NCI-H226 (cell line): ENCODE measurements at regions not wholly inside any gene's neighbourhood (a gene's known extent, or its start where the extent isn't known, plus 50 kb on each side); places are given as distances from the start of the nearest gene placed in this dataset.
"Not testable (repeated sequence)": the region's sequence is repeated elsewhere in the genome, so short reads cannot be mapped to it uniquely, and the experiment has no call there.

ENCODE experiments used
- DNase-seq: peaks from one replicate; pipeline ENCODE4 v3.0.0-alpha.2; 2015

DNA sequence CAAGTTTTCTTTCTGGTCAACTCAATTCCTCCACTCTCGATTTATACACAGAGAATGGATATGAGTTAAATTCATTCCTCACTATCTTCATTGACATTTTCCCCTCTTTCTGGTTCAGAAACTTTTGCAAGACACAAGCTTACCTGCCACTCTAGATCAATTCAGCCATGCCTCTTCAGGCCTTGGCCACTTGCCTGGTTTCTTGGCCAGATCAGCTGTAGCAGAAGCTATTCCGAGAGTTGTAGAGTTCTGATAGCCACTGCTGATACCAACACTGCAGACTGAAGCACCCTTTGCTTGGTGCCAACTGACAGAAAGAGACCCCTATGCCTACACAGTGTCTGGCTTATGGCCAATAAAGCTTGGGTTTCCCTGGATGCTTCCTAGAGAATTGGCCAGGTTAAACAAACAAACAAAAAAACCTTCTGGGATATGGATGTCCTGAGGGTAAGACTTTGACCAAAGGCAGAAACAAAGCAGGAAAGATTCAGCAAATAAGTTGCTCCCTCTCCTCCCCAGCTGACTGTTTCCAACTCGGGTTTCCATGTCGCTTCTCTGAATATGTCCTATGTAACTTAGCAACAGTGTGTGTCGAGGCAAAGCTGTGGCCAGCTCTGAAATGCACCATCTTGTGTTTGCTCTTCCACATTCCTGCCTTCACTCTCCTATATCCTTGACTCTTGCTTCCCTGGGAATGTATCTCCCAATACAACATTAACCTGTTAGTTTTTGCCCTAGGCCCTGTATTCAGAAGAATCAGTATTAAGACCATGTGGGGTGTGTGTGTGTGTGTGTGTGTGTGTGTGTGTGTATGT, 521.6 kb downstream of the EPHA3 start:
- no peak for DNase-seq

DNA sequence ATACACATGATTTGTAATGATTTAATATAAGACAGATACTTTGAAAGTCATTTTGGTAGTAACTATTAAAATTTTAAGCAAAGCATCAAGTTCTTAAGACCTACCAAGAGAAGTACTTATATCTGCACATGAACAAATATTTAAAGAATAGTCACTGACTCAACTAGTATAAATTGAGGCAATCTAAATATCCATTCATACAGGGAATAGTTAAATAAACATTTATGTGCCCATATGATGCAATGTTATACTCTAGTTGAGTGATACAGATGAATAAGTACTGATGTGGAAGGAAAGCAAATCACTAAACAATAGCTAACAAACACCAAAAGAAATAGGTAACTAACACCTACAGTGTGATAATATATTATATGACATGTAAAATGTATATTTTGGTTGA, 527.7 kb downstream of the EPHA3 start:
- DNase-seq = no peak

DNA sequence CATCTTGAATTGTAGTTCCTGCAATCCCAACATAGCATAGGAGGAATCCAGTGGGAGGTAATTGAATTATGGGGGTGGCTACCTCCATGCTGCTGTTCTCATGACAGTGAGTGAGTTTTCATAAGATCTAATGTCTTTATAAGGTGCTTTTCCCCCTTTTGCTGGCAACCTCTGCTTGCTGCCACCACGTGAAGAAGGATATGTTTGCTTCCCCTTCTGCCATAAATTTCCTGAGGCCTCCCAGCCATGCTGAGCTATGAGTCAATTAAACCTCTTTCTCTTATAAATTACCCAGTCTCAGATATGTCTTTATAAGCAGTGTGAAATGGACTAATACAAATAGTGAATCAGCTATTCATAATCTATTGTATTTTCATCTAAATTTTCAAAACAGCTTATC, 537.3 kb downstream of the EPHA3 start:
- DNase-seq = no peak

DNA sequence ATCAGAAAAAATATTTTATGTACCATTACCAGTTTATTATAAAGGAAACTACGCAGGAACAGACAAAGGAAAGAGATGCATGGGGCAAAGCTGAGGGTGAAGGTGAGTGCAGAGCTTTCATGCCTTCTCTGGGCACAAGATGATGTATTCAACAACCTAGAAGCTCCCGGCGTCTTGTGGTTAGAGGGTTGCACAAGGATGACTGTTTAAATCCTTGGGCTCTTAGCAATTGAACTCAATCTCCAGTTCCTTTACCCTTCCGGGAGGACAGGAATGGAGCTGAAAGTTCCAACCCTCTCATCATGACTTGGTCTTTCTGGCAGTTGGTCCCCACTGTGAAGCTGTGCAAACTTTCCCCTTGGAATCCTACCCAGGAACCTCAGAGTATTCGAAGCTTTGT, 542.0 kb downstream of the EPHA3 start:
- no peak for DNase-seq

DNA sequence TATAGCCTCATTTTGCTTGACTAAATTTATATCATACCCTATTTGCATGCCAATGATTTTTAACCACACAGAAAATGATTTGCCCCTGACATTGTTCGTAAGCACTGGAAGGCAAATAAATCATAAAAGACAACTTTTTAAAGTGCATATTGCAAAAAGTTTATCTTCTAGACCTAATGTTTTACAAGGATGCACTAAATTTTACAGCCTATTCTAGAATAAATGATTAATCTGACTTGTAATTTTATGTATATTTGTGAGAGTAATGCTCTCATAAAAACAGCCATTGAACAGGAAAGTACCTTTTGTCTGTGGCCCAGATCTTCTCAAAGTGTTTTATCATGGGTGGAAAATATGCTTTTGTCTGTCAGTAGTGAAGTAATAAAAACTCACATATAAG, 546.6 kb downstream of the EPHA3 start:
- DNase-seq = no peak

DNA sequence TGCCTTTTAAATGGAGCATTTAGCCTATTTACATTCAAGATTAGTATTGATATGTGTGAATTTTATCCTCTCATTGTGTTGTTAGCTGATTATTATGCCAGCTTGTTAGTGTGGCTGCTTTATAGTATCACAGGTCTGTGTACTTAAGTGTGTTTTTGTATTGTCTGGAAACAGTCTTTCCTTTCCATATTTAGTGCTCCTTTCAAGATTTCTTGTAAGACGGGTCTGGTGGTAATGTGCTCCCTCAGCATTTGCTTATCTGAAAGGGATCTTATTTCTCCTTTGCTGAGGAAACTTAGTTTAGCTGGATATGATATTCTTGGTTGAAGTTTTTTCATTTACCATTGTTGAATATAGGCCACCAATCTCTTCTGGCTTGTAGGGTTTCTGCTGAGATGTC, 549.0 kb downstream of the EPHA3 start:
- no peak for DNase-seq

DNA sequence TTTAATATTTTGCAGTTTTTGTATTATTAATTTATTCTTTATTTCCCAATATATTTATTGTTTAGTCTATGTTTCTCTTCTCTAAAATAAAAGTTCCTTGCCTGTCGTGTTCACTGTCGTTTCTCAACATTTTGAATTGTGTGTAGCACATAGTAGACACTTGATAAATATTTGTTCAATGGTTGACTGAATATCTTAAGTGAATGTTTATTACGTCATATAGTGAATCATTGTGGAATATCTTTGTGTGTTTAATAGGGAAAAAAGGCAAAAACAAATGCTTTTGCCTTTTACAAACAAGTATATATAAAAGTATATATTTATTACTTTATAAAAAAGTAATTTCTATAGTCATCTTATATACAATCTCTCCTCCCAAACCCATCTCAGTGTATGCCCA, 572.3 kb downstream of the EPHA3 start:
- no peak for DNase-seq

DNA sequence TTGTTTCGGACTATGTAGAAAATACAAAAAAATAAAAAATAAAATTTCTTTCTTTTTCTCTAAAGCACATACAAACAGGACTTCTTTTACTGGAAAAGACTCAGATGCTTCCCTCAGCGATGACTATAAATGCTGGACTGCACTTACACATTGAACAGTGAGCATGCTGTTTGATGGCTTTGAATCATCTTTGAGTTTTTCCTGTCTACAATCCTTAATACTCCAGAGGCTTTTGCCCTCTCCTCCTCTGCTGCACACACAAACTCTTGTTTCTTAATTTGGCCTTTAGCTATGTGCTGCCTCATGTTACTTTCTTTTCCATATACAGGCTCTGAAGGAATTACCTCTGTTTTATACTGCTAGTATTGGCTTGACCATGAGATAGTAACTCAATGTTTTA, 575.1 kb downstream of the EPHA3 start:
- DNase-seq = no peak

DNA sequence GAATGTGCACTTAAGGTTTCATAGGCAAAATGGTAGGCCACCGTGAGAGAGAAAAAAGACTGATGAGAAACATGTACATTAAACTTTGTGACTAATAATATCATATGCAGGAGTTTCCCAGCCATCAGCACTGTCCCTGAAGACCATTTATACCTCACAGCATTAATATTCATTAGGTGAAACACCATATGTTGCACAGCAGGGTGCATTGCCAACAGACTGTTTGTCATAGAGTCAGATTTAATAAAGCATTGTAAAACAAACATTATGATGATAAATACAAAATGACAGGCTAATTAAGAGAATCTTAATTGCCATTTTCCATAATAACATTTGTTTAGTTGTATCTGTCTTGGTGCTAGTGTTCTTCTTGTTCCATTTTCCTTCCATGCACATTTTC, 578.3 kb downstream of the EPHA3 start:
- DNase-seq = no peak

DNA sequence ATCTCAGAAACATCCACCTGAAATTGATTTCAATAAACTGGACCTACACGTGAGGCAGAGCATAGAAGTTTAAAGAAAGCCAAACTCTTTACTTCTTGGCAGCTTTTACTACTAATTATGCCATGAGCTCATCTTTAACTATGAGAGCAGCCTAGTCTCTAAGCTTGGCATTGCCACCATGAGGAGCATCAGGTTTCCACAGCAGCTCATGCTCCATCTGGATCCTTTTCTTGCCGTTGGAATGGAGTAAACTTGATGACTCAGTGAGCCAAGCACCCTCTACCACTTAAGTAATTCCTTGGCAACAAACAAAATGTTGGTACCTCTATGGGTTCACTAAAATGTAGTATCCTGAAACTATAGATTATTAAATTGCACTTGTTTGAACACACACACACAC, 583.2 kb downstream of the EPHA3 start:
- peak; percentile 65 for DNase-seq

DNA sequence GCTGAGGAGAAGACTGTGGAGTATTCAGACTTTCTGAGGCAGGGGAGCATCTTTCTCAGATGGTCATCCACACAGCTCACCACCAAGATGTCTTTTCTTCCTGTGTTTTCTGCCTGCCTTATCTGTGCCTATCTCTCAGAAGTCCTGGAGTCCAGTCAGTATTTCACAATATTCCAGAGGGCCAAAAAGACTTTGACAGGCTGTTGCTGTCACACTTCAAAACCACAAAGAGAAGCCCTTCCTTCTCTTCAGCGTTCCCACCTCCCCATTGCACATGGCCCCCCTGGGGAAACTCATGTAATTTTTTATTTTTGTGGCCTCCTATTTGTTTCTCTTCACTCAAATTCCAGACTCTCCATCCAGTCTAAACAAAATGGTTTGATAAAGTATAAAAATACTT, 585.2 kb downstream of the EPHA3 start:
- DNase-seq = no peak

DNA sequence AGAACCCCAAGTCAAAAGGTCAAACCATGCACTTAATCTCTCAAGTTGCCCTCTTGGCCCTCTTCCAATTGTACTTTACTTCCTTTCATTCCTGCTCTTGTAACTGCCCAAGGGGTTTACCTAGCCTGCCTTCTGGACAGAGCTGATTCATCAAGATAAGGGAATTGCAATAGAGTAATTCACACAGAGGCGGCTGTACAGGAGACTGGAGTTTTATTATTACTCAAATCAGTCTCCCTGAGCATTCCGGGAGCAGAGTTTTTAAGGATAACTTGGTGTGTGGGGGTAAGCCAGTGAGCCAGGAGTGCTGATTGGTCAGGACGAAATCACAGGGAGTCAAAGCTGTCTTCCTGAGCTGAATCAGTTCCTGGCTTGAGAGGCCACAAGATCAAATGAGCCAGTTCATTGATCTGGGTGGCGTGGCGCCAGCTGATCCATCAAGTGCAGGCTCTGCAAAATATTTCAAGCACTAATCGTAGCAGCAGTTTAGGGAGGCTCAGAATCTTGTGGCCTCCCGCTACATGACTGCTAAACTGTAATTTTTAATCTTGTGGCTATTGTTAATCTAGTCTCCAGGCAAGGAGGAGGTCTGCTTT, 590.0 kb downstream of the EPHA3 start:
- peak; percentile 73 for DNase-seq

DNA sequence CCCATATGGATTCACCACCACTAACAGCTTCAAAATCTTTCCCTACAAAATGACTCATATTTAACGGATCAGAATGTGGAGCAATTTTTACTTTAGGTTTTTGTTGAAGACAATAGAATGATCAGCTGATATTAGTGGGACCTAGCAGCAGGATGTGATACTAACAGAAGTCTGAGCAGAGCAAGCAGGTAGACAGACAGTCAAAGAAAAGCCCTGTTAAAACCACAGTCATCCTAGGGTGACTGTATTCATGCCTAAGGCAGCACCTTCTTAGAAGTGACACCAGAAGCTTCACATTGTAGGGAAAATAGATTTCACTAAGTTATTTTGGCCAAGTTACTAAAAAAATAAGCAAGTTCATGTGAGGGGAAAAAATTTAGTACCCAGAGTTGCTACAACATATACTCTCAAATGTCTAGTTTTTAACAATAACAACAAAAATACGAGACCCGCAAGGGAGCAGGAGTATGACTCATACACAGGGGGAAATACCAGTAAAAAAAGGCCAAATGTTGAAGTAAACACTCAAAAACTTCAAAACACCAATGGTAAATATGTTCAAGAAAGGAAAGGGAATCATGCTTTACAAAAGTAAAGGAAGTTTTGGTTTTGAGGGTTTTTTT, 590.9 kb downstream of the EPHA3 start:
- DNase-seq = no peak

DNA sequence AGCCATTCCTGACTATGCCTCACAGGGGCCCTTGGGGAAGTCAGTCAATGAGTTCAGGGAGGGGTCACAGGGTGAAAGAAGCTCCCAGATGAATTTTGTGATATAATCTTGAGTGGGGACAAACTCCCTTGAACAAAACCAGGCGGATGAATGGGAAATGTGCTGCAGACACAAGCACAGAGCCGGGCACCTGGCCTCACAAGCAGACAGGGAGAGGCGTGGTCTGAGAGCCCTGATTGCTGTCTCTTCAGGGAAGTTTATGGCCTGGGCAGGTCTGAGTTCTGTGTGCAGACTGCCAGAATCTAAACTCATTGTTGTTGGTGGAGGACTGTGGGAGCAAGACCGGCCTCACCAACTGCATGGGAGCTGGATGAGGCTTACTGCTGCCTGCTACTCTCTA, 591.8 kb downstream of the EPHA3 start:
- DNase-seq = no peak

DNA sequence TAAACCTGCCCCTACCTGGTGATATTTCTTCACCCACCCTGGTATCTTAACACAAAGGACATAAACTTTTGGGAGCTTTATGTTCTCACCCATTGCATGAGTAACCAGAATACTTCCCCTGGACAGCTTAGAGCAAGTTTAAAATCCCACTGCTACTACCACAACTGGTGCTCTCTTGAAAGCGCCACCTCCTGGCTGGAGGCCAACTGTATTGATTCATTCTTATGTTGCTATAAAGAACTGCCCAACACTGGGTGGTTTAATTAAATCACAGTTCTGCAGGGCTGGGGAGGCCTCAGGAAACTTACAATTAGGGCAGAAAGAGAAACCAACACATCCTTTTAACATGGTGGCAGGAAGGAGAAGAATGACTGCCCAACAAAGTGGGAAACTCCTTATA, 592.4 kb downstream of the EPHA3 start:
- DNase-seq = no peak

DNA sequence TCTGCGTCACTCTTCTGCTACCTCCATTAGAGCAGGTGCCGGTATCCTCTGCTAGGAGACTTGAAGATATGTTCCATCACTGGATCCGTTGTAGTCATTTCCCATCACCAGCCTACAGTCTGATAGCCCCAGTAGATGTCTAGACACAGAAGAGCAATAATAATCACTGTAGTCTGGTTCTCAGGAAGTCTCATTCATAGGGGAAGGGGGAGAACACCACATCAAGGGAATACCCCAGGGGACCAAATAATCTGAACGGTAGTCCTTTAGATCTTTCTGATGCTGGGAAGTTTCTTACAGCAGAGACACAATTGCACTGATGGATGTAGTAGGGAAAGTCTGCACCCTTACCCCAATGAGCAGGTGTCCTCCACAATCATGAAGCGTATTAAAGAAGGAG, 595.0 kb downstream of the EPHA3 start:
- no peak for DNase-seq

DNA sequence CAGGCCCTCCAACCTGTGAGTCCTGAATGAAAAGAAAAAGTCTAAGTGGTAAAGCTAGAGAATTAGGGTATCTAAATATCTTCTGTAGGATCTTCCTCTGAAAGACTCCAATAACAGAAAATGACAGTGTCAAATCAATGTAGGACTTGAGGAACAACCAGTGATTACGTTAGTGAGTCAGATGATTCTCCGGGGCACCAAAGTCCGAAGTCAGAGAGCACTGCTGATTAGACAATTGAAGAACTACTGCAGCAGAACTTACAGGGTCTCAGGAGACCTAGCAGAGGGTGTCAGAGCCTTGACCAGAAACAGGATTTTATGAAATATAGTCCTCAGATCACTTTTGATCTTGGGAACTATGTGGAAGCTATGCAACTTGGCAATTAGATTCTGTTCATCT, 605.8 kb downstream of the EPHA3 start:
- no peak for DNase-seq

DNA sequence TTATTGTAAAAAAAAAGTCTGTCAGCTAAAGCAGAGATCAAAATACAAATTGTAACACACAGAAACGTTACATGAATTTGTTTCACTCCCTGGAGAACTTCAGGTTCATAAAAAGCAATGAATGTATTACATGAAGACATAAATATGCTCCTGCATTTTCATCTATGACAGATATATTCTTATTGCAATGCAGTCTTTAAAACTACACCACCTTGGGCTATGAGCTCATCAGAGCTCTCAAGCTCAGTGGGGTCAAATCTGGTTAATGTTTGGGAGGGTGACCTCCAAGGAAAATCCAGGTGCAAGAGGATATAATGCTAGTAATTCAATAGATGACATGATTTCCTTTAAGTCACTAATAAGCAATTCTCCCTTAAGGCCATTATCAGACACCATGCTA, 606.8 kb downstream of the EPHA3 start:
- no peak for DNase-seq

DNA sequence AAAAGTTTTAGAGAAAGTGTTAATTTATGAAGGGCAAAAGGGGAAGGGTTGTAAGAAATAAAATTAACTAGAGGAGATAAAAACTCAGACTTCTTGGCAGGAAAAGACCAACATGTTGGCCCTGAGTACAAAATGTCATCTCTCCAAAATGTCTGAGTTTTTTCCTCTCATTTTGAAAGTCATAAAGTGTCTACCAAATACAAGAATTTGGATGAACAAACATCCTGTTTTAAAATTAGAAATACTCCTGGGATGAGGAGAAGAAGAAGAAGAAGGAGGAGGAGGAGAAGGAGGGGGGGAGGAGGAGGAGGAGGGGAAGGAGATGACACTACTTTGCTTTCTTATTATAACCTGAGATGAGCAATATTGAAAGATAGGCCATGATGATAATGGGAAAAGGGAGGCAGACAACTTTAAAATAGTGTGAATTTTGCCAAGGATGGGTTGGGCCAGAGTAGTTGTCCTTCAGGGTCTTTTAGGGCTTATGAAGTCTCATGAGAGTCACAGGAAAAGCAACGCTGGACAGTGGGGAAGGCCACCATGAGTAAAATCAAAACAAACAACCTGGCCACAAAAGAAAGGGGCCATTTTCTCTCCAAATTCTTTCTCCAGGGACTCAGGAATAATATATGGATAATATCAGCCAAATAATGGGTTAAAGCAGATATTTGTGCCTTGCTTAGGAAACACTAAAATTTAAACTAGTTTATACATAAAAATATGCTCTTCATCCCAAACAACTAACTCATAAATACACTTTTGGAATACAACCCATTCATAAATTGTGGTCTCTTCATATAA, 632.9 kb downstream of the EPHA3 start:
- no peak for DNase-seq

DNA sequence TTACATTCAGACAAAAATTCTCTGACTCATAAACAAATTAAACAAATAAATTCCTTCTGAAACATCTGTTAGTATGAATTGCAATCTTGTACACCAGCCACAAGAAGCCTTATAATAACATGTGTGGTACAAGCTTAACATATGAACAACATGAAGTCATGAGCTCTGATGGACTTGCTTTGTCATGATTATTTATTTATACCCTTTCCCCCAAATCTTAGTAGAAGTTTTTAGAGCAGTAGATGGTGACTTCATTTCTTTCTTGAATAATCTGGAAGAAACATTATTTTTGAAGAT, 633.4 kb downstream of the EPHA3 start:
- DNase-seq = no peak

DNA sequence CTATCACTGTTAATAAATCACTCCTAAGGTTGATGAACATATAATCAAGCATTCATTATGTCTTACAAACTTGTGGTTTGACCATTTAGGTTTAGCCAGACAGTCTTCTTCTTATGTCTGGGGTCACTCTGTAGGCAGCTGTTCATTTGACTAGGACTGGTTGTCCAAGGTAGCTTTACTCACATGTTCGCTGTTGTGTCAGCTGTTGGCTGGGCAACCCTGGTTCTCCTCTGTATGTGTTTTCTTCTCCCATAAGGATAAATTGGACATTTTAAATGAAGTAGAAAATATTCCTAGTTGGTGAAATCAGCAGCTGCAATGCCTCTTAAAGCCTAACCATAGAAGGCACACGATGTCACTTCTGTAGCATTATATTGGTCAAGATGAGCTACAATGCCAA, 635.1 kb downstream of the EPHA3 start:
- DNase-seq = no peak

DNA sequence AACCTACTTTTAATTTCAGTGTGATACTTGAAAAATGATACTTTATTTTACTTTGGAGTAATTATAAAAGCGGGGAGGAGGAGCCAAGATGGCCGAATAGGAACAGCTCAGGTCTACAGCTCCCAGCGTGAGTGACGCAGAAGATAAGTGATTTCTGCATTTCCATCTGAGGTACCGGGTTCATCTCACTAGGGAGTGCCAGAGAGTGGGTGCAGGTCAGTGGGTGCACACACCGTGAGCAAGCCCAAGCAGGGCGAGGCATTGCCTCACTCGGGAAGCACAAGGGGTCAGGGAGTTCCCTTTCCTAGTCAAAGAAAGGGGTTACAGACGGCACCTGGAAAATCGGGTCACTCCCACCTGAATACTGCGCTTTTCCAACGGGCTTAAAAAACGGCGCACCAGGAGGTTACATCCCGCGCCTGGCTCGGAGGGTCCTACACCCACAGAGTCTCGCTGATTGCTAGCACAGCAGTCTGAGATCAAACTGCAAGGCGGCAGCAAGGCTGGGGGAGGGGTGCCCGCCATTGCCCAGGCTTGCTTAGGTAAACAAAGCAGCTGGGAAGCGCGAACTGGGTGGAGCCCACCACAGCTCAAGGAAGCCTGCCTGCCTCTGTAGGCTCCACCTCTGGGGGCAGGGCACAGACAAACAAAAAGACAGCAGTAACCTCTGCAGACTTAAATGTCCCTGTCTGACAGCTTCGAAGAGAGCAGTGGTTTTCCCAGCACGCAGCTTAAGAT, 640.3 kb downstream of the EPHA3 start:
- not testable (repeated sequence) for DNase-seq

DNA sequence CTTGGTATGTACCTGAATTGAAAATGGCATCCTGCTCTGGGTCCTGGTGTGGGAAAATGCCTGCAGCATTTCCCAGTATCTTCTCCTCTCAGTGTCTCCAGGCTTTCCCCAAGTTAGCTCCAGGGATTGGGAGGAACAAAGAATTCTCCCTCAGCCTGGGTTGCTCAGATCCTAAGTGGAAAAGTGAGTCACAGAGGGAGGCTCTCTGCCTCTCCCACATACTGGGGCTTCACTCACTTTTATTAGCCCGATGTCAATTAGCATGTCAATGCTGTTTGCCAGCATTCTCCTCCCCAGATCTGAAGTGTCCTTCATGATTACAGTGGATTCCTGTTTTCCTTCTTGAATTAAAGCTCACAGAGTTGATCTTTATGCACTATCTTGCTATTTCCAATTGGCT, 655.0 kb downstream of the EPHA3 start:
- DNase-seq = no peak
